ENCODE measurements at regions not wholly inside any gene's neighbourhood (a gene's known extent, or its start where the extent isn't known, plus 50 kb on each side); places are given as distances from the start of the nearest gene placed in this dataset.
"Not testable (repeated sequence)": the region's sequence is repeated elsewhere in the genome, so short reads cannot be mapped to it uniquely, and the experiment has no call there.

GRCh38 chr6:157753291-157753690 lies 69.8 kb upstream of the SNX9 start:
- no peaks in the 10 kb centered on the region for H3K9me1 ChIP-seq (ENCODE audit: control insufficient read depth, insufficient read depth, low read length)
- FAIRE-seq (no peak), ATAC-seq (no peak), DNase-seq (ENCODE audit: extremely low read depth in 1 of 4, low spot score in 3 of 4) (no peak)
- no peaks in the 10 kb centered on the region for H3K36me3 ChIP-seq (ENCODE audit: control insufficient read depth, insufficient read depth, low read length)
- H3K4me1 ChIP-seq (replicated peaks in 1 of 2; ENCODE audit: control insufficient read depth in 2 of 2, insufficient read depth in 2 of 2, low read length in 2 of 2), result peaks cover 15 to 33% of the 10 kb centered on the region in 2 experiments
- H3K27ac ChIP-seq (ENCODE audit: extremely low read depth, low read depth, low read length), result no peak overlapping the region
- 19% methylated on average over 2 of the region's 2 CpGs for WGBS (ENCODE audit: insufficient coverage, low coverage, missing lambda C conversion rate)
- BruUV-seq (replicated peaks), result no TSS peak
- H3K9me3 ChIP-seq (replicated peaks; ENCODE audit: control insufficient read depth, insufficient read depth, low read depth, low read length), result no peaks in the 10 kb centered on the region; the same call in 1 of the 2 replicates
- no peak overlapping the region for H3K4me3 ChIP-seq
- TF ChIP-seq MECOM (CRISPR knock-in tag; IDR thresholded peaks at IDR 0.05) (no peak), ZNF253 (CRISPR knock-in tag; conservative IDR thresholded peaks at IDR 0.05) (no peak), XRCC3 (IDR thresholded peaks at IDR 0.05) (no peak), SNIP1 (IDR thresholded peaks at IDR 0.05; ENCODE audit: low read depth) (no peak), FOSL1 (tag; conservative IDR thresholded peaks at IDR 0.05) (no peak), STAT5B (CRISPR knock-in tag; IDR thresholded peaks at IDR 0.05) (no peak), JUND (IDR thresholded peaks at IDR 0.05; ENCODE audit: borderline replicate concordance, low read depth, low read length) (no peak), JUND (tag; IDR thresholded peaks at IDR 0.05; ENCODE audit: borderline replicate concordance, low read depth, low read length) (no peak)
- TF ChIP-seq, protein P1, sequence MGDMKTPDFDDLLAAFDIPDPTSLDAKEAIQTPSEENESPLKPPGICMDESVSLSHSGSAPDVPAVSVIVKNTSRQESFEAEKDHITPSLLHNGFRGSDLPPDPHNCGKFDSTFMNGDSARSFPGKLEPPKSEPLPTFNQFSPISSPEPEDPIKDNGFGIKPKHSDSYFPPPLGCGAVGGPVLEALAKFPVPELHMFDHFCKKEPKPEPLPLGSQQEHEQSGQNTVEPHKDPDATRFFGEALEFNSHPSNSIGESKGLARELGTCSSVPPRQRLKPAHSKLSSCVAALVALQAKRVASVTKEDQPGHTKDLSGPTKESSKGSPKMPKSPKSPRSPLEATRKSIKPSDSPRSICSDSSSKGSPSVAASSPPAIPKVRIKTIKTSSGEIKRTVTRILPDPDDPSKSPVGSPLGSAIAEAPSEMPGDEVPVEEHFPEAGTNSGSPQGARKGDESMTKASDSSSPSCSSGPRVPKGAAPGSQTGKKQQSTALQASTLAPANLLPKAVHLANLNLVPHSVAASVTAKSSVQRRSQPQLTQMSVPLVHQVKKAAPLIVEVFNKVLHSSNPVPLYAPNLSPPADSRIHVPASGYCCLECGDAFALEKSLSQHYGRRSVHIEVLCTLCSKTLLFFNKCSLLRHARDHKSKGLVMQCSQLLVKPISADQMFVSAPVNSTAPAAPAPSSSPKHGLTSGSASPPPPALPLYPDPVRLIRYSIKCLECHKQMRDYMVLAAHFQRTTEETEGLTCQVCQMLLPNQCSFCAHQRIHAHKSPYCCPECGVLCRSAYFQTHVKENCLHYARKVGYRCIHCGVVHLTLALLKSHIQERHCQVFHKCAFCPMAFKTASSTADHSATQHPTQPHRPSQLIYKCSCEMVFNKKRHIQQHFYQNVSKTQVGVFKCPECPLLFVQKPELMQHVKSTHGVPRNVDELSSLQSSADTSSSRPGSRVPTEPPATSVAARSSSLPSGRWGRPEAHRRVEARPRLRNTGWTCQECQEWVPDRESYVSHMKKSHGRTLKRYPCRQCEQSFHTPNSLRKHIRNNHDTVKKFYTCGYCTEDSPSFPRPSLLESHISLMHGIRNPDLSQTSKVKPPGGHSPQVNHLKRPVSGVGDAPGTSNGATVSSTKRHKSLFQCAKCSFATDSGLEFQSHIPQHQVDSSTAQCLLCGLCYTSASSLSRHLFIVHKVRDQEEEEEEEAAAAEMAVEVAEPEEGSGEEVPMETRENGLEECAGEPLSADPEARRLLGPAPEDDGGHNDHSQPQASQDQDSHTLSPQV (IDR thresholded peaks at IDR 0.05), result peak; percentile 14; the same call in 1 of the 2 replicates
- TF ChIP-seq, protein P2, sequence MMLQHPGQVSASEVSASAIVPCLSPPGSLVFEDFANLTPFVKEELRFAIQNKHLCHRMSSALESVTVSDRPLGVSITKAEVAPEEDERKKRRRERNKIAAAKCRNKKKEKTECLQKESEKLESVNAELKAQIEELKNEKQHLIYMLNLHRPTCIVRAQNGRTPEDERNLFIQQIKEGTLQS (IDR thresholded peaks at IDR 0.05), result no peak
- TF ChIP-seq, protein P2 (CRISPR knock-in tag; conservative IDR thresholded peaks at IDR 0.05), result no peak
- intact Hi-C loops (cut with micrococcal nuclease) (no loop called here), in situ Hi-C loops (cut with MboI) (no loop called here)
- H2AFZ ChIP-seq (ENCODE audit: low read depth, low read length), result no peak overlapping the region
- no peaks in the 10 kb centered on the region for H3K27me3 ChIP-seq (ENCODE audit: control insufficient read depth in 2 of 2, insufficient read depth in 2 of 2, low read length in 2 of 2)
- no peak overlapping the region for H3K9ac ChIP-seq (ENCODE audit: insufficient read depth in 1 of 2, low read depth in 2 of 2, low read length in 2 of 2)
- ChIA-PET POLR2A (interaction anchor here (1.0 kb wide), 1 partner anchor 13 kb away, joined by 3 read pairs; no protein-coding TSS in a partner anchor), CTCF (ENCODE audit: low intra/inter-chr PET ratio) (no interaction called here)
- H3K4me2 ChIP-seq (ENCODE audit: insufficient read depth, low read length), result no peak overlapping the region
- H3K79me2 ChIP-seq (ENCODE audit: control insufficient read depth, insufficient read depth, low read length), result no peaks in the 10 kb centered on the region
- no peaks in the 10 kb centered on the region for H4K20me1 ChIP-seq (replicated peaks; ENCODE audit: control insufficient read depth, insufficient read depth, low read length)

GRCh38 chr6:157753801-157754200 lies 69.2 kb upstream of the SNX9 start:
- intact Hi-C loops (cut with micrococcal nuclease); H3K4me3 ChIP-seq; H3K4me2 ChIP-seq (ENCODE audit: insufficient read depth, low read length); H3K79me2 ChIP-seq (ENCODE audit: control insufficient read depth, insufficient read depth, low read length); H3K9me3 ChIP-seq (replicated peaks; ENCODE audit: control insufficient read depth, insufficient read depth, low read depth, low read length); H4K20me1 ChIP-seq (replicated peaks; ENCODE audit: control insufficient read depth, insufficient read depth, low read length); in situ Hi-C loops (cut with MboI); H3K27ac ChIP-seq (ENCODE audit: extremely low read depth, low read depth, low read length); DNase-seq (ENCODE audit: extremely low read depth in 1 of 4, low spot score in 3 of 4); H3K9ac ChIP-seq (ENCODE audit: insufficient read depth in 1 of 2, low read depth in 2 of 2, low read length in 2 of 2); H3K9me1 ChIP-seq (ENCODE audit: control insufficient read depth, insufficient read depth, low read length); ATAC-seq; BruUV-seq (replicated peaks); H2AFZ ChIP-seq (ENCODE audit: low read depth, low read length); H3K27me3 ChIP-seq (ENCODE audit: control insufficient read depth in 2 of 2, insufficient read depth in 2 of 2, low read length in 2 of 2); H3K36me3 ChIP-seq (ENCODE audit: control insufficient read depth, insufficient read depth, low read length); CTCF ChIA-PET (ENCODE audit: low intra/inter-chr PET ratio); FAIRE-seq: not testable (repeated sequence)
- 63% methylated on average over 4 of the region's 4 CpGs for WGBS (ENCODE audit: insufficient coverage, low coverage, missing lambda C conversion rate)
- POLR2A ChIA-PET, result interaction anchor here (0.7 to 1.0 kb wide), 4 partner anchors 13 to 75 kb away, joined by 3 to 4 read pairs (median 3); no protein-coding TSS in a partner anchor
- peaks cover 20 to 38% of the 10 kb centered on the region in 2 experiments for H3K4me1 ChIP-seq (replicated peaks in 1 of 2; ENCODE audit: control insufficient read depth in 2 of 2, insufficient read depth in 2 of 2, low read length in 2 of 2)

Data from K562 (cell line).